IPS-20b (cell line): ENCODE measurements at regions not wholly inside any gene's neighbourhood (a gene's known extent, or its start where the extent isn't known, plus 50 kb on each side); places are given as distances from the start of the nearest gene placed in this dataset.

Experiments used
- H3K27ac ChIP-seq: one replicate; pipeline ENCODE4 v1.5.1; 2013; ENCODE audit warnings: low read length
- H3K27me3 ChIP-seq: 2 replicates; pipeline ENCODE4 v1.6.1; 2013; ENCODE audit warnings: mild to moderate bottlenecking, low read length, inconsistent platforms; ENCODE audit not compliant: insufficient read depth
- H3K36me3 ChIP-seq: 2 replicates; pipeline ENCODE4 v1.6.1; 2013; ENCODE audit warnings: low read depth, mild to moderate bottlenecking, inconsistent platforms, low read length, moderate library complexity; ENCODE audit not compliant: insufficient read depth
- H3K4me1 ChIP-seq: 2 replicates; pipeline ENCODE4 v1.6.1; 2013; ENCODE audit warnings: mild to moderate bottlenecking, control low read depth, inconsistent platforms, low read length, moderate library complexity; ENCODE audit not compliant: insufficient read depth
- H3K4me3 ChIP-seq: 2 replicates; pipeline ENCODE4 v1.5.1; 2013; ENCODE audit warnings: mild to moderate bottlenecking, low read length, inconsistent platforms
- H3K9ac ChIP-seq: 2 replicates; pipeline ENCODE4 v1.6.1; 2013; ENCODE audit warnings: low read depth, mild to moderate bottlenecking, inconsistent platforms, low read length, moderate library complexity
- H3K9me3 ChIP-seq: 2 replicates; pipeline ENCODE4 v1.6.1; 2013; ENCODE audit warnings: mild to moderate bottlenecking, low read depth, low read length, inconsistent platforms; ENCODE audit not compliant: insufficient read depth

GRCh38 chr13:86831084-86831483 is 840.1 kb upstream of the SLITRK5 start:
- peaks cover 9% of the 10 kb centered on the region; the same call in 1 of the 2 replicates for H3K9me3 ChIP-seq
- no peaks in the 10 kb centered on the region for H3K36me3 ChIP-seq
- no peak overlapping the region for H3K4me3 ChIP-seq
- no peaks in the 10 kb centered on the region for H3K4me1 ChIP-seq
- no peak overlapping the region for H3K27ac ChIP-seq
- no peak overlapping the region for H3K9ac ChIP-seq
- H3K27me3 ChIP-seq: no peaks in the 10 kb centered on the region

- Histone ChIP-seq H3K27me3 (no peaks in the 10 kb centered on the region), H3K9ac (no peak overlapping the region), H3K4me1 (no peaks in the 10 kb centered on the region), H3K4me3 (no peak overlapping the region), H3K9me3 (peaks cover 19% of the 10 kb centered on the region), H3K27ac (no peak overlapping the region), H3K36me3 (no peaks in the 10 kb centered on the region)
Observed at GRCh38 chr13:86838411-86839120, 832.6 kb upstream of the SLITRK5 start.

GRCh38 chr13:86839221-86839620 is 832.0 kb upstream of the SLITRK5 start:
- no peak overlapping the region for H3K9ac ChIP-seq
- H3K36me3 ChIP-seq: no peaks in the 10 kb centered on the region
- H3K27ac ChIP-seq: no peak overlapping the region
- no peak overlapping the region for H3K4me3 ChIP-seq
- no peaks in the 10 kb centered on the region for H3K4me1 ChIP-seq
- no peaks in the 10 kb centered on the region for H3K27me3 ChIP-seq
- H3K9me3 ChIP-seq: peaks cover 19% of the 10 kb centered on the region

- no peak overlapping the region for H3K9ac ChIP-seq
- no peaks in the 10 kb centered on the region for H3K4me1 ChIP-seq
- no peaks in the 10 kb centered on the region for H3K36me3 ChIP-seq
- no peaks in the 10 kb centered on the region for H3K27me3 ChIP-seq
- H3K4me3 ChIP-seq: no peak overlapping the region
- no peak overlapping the region for H3K27ac ChIP-seq
- H3K9me3 ChIP-seq: peaks cover 16% of the 10 kb centered on the region
Observed at GRCh38 chr13:86840250-86841191, 830.6 kb upstream of the SLITRK5 start.

GRCh38 chr13:86841264-86841663 is 829.9 kb upstream of the SLITRK5 start:
- Histone ChIP-seq H3K9ac (no peak overlapping the region), H3K4me3 (no peak overlapping the region), H3K9me3 (peaks cover 8% of the 10 kb centered on the region), H3K27me3 (no peaks in the 10 kb centered on the region), H3K27ac (no peak overlapping the region), H3K36me3 (no peaks in the 10 kb centered on the region), H3K4me1 (no peaks in the 10 kb centered on the region)

- no peak overlapping the region for H3K4me3 ChIP-seq
- H3K4me1 ChIP-seq: no peaks in the 10 kb centered on the region
- H3K9me3 ChIP-seq: no peaks in the 10 kb centered on the region
- no peak overlapping the region for H3K9ac ChIP-seq
- no peak overlapping the region for H3K27ac ChIP-seq
- H3K36me3 ChIP-seq: no peaks in the 10 kb centered on the region
- H3K27me3 ChIP-seq: no peaks in the 10 kb centered on the region
Observed at GRCh38 chr13:86846501-86846900, 824.7 kb upstream of the SLITRK5 start.

- Histone ChIP-seq H3K27ac (no peak overlapping the region), H3K36me3 (no peaks in the 10 kb centered on the region), H3K9me3 (no peaks in the 10 kb centered on the region), H3K4me3 (no peak overlapping the region), H3K9ac (no peak overlapping the region), H3K27me3 (no peaks in the 10 kb centered on the region), H3K4me1 (no peaks in the 10 kb centered on the region)
Observed at GRCh38 chr13:86848716-86849115, 822.5 kb upstream of the SLITRK5 start.

- Histone ChIP-seq H3K9me3 (no peaks in the 10 kb centered on the region), H3K27me3 (no peaks in the 10 kb centered on the region), H3K4me3 (no peak overlapping the region), H3K27ac (no peak overlapping the region), H3K4me1 (0 out of 2 replicates have a peak, but pooled peaks cover under 1% of the 10 kb centered on the region), H3K36me3 (no peaks in the 10 kb centered on the region), H3K9ac (no peak overlapping the region)
Observed at GRCh38 chr13:86856991-86857390, 814.2 kb upstream of the SLITRK5 start.

- Histone ChIP-seq H3K36me3 (no peaks in the 10 kb centered on the region), H3K27ac (no peak overlapping the region), H3K4me3 (no peak overlapping the region), H3K4me1 (0 out of 2 replicates have a peak, but pooled peaks cover 2% of the 10 kb centered on the region), H3K27me3 (no peaks in the 10 kb centered on the region), H3K9ac (no peak overlapping the region), H3K9me3 (no peaks in the 10 kb centered on the region)
Observed at GRCh38 chr13:86858216-86858615, 813.0 kb upstream of the SLITRK5 start.

GRCh38 chr13:86862137-86862536 is 809.0 kb upstream of the SLITRK5 start:
- Histone ChIP-seq H3K36me3 (no peaks in the 10 kb centered on the region), H3K27me3 (no peaks in the 10 kb centered on the region), H3K9ac (no peak overlapping the region), H3K9me3 (no peaks in the 10 kb centered on the region), H3K4me3 (no peak overlapping the region), H3K27ac (no peak overlapping the region), H3K4me1 (0 out of 2 replicates have a peak, but pooled peaks cover 2% of the 10 kb centered on the region)

- H3K36me3 ChIP-seq: no peaks in the 10 kb centered on the region
- 0 out of 2 replicates have a peak, but pooled peaks cover 2% of the 10 kb centered on the region for H3K4me1 ChIP-seq
- no peak overlapping the region for H3K27ac ChIP-seq
- no peaks in the 10 kb centered on the region for H3K27me3 ChIP-seq
- H3K4me3 ChIP-seq: no peak overlapping the region
- H3K9me3 ChIP-seq: no peaks in the 10 kb centered on the region
- H3K9ac ChIP-seq: no peak overlapping the region
Observed at GRCh38 chr13:86864376-86864775, 806.8 kb upstream of the SLITRK5 start.
